C4-2B (cell line): ENCODE measurements at regions not wholly inside any gene's neighbourhood (a gene's known extent, or its start where the extent isn't known, plus 50 kb on each side); places are given as distances from the start of the nearest gene placed in this dataset.
"Not testable (repeated sequence)": the region's sequence is repeated elsewhere in the genome, so short reads cannot be mapped to it uniquely, and the experiment has no call there.

ENCODE experiments used
- H3K27ac ChIP-seq: fragments of 450-650 bp; 2 replicates; pipeline ENCODE4 v1.5.1; 2017
- CTCF ChIP-seq: fragments of 450-650 bp; conservative IDR thresholded peaks from 2 replicates; pipeline ENCODE4 v1.5.1; 2017; ENCODE audit warnings: mild to moderate bottlenecking
- ZFX ChIP-seq: fragments of 450-650 bp; IDR thresholded peaks from 2 replicates; pipeline ENCODE4 v1.6.1; 2017

- no peak for TF ChIP-seq ZFX
- no peak for TF ChIP-seq CTCF
- no peak overlapping the region for H3K27ac ChIP-seq
Observed at GRCh38 chr2:83106853-83107252, 1352.2 kb downstream of the SUCLG1 start.

- H3K27ac ChIP-seq: no peak overlapping the region
- TF ChIP-seq ZFX (no peak), CTCF (no peak)
Observed at GRCh38 chr2:83104202-83104601, 1354.9 kb downstream of the SUCLG1 start.

GRCh38 chr2:83103613-83104012 is 1355.5 kb downstream of the SUCLG1 start:
- TF ChIP-seq CTCF (no peak), ZFX (no peak)

GRCh38 chr2:83089051-83089450 is 1370.0 kb downstream of the SUCLG1 start:
- not testable (repeated sequence) for H3K27ac ChIP-seq

More at GRCh38 chr2:83103613-83104012, 1355.5 kb downstream of the SUCLG1 start:
- no peak overlapping the region for H3K27ac ChIP-seq

GRCh38 chr2:83085869-83086268 is 1373.2 kb downstream of the SUCLG1 start:
- TF ChIP-seq CTCF: no peak
- TF ChIP-seq ZFX: no peak
- H3K27ac ChIP-seq: no peak overlapping the region

GRCh38 chr2:83081826-83082690 is 1377.0 kb downstream of the SUCLG1 start:
- no peak overlapping the region for H3K27ac ChIP-seq
- TF ChIP-seq CTCF (no peak), ZFX (no peak)

- TF ChIP-seq CTCF (no peak), ZFX (no peak)
- H3K27ac ChIP-seq: no peak overlapping the region
Observed at GRCh38 chr2:83079007-83079406, 1380.1 kb downstream of the SUCLG1 start.

- TF ChIP-seq CTCF (no peak), ZFX (no peak)
- H3K27ac ChIP-seq: no peak overlapping the region
Observed at GRCh38 chr2:83072767-83073166, 1386.3 kb downstream of the SUCLG1 start.
